Activated T-cell treated with anti-CD3 and anti-CD28 coated beads, Interleukin-2, amount 50 U/mL, for 24 hours (primary cell): ENCODE measurements at regions not wholly inside any gene's neighbourhood (a gene's known extent, or its start where the extent isn't known, plus 50 kb on each side); places are given as distances from the start of the nearest gene placed in this dataset.

Source experiments
- DNase-seq: peaks from one replicate; pipeline ENCODE4 v3.0.0-alpha.2; 2020
- H3K27ac Mint-ChIP-seq: 2 replicates; pipeline ENCODE4 v1.8.0; 2020; ENCODE audit warnings: mild to moderate bottlenecking, mixed read lengths
- H3K27me3 Mint-ChIP-seq: 2 replicates; pipeline ENCODE4 v1.8.0; 2020; ENCODE audit warnings: mixed read lengths
- H3K36me3 Mint-ChIP-seq: 2 replicates; pipeline ENCODE4 v1.8.0; 2020; ENCODE audit warnings: low read depth, mixed read lengths
- H3K4me1 Mint-ChIP-seq: 2 replicates; pipeline ENCODE4 v1.8.0; 2020; ENCODE audit warnings: low read depth, mixed read lengths
- H3K4me3 Mint-ChIP-seq: 2 replicates; pipeline ENCODE4 v1.8.0; 2020; ENCODE audit warnings: mild to moderate bottlenecking, moderate library complexity, mixed read lengths
- H3K9me3 Mint-ChIP-seq: 2 replicates; pipeline ENCODE4 v1.8.0; 2020; ENCODE audit warnings: mixed read lengths

DNA sequence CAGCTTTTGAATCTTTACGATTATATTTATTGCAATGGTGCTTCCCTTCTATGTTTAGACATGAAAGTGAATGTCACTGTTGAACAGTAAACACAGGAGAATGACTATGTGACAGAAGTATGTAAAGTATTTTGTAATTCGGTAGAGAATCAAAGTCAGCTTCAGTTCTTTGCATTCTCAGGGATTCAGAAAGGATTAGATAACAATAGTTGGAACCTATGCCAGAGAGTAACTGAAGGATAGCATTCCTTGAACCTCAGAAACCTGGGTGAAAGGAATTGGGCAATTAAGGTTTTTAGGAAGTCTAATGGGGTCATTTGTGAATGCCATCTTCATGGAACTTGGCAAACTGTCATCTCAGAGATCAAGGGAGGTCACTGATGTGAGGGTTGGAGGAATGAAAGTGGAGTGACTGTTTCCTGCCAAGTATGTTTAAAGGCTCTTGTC, 305.3 kb upstream of the DDHD1 start:
- no peak for DNase-seq
- no peak overlapping the region for H3K4me3 Mint-ChIP-seq
- no peak overlapping the region for H3K27ac Mint-ChIP-seq
- H3K27me3 Mint-ChIP-seq: no peaks in the 10 kb centered on the region
- no peaks in the 10 kb centered on the region for H3K36me3 Mint-ChIP-seq
- no peaks in the 10 kb centered on the region for H3K9me3 Mint-ChIP-seq
- H3K4me1 Mint-ChIP-seq: no peaks in the 10 kb centered on the region

DNA sequence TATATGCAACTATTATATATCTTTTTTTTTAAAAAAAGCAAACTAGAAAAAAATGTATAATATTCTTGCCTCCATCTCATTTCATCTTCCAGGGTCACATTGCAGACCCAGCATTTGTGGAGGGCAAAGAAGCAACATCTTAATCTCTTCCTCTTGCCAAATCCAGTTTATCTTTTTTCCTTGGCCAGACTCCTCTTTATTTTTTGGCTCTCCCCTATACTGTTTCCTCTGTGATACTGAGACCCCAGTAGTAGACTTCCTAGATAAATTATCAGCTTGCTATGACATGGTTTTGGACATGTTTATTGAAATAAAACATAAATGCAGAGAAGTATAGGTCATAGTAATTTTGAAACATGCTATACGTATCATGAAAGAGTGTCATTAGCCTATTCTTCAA, 303.8 kb upstream of the DDHD1 start:
- Mint-ChIP-seq H3K27me3 (no peaks in the 10 kb centered on the region), H3K4me1 (no peaks in the 10 kb centered on the region), H3K9me3 (no peaks in the 10 kb centered on the region), H3K27ac (no peak overlapping the region), H3K4me3 (no peak overlapping the region), H3K36me3 (no peaks in the 10 kb centered on the region)
- no peak for DNase-seq

DNA sequence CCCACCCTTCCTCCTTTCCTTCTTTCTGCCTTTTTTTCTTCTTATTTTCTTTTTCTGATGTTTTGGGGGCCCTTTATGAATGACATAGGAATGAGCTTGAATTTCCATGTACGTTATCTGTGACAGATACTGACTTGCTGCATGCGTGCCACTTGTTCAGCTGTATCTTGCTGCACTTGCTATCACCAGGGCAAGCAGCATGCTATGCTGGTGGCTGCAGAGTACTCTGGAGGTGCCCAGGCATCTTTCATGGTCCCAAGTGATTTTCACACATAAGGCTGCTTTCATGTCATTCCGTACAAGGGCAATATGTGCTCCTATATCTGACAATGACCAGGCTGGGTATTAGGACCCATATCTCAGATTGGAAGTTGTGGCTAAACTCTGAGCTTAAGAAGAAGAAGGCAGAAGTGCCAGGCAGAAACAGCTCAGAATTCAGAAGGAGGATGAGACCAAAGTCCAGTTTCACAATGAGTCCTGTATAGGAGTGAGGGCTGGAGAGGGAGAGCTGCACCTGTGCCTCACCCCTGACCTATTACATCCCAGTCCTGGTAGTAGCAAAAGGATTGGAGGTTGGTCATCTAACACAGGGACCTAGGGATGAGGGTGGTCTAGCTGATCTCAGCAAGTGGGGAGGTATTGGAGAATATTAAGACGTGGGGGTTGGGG, 299.0 kb upstream of the DDHD1 start:
- DNase-seq: no peak
- Mint-ChIP-seq H3K27me3 (no peaks in the 10 kb centered on the region), H3K36me3 (no peaks in the 10 kb centered on the region), H3K4me3 (no peak overlapping the region), H3K9me3 (no peaks in the 10 kb centered on the region), H3K4me1 (no peaks in the 10 kb centered on the region), H3K27ac (no peak overlapping the region)

DNA sequence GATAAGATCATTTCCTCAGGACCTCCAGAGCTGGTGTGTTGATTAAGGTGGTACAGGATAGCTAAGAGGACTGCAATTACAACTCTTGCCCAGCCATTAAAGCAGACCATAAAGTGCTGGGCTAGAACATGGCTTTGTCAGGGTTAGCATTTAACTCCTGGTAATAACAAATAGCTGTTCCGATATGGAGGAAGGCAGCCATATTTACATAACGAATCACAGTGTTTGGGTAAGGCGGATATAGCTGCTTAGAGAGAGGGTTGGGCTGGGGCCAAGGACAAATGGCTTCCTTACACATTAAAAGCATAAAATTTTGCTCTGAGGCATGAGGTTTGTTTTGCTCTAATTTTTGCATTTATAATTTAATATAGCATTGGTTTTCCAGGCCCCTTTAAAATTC, 297.7 kb upstream of the DDHD1 start:
- Mint-ChIP-seq H3K27ac (no peak overlapping the region), H3K4me3 (no peak overlapping the region), H3K4me1 (no peaks in the 10 kb centered on the region), H3K36me3 (no peaks in the 10 kb centered on the region), H3K27me3 (no peaks in the 10 kb centered on the region), H3K9me3 (no peaks in the 10 kb centered on the region)
- no peak for DNase-seq

DNA sequence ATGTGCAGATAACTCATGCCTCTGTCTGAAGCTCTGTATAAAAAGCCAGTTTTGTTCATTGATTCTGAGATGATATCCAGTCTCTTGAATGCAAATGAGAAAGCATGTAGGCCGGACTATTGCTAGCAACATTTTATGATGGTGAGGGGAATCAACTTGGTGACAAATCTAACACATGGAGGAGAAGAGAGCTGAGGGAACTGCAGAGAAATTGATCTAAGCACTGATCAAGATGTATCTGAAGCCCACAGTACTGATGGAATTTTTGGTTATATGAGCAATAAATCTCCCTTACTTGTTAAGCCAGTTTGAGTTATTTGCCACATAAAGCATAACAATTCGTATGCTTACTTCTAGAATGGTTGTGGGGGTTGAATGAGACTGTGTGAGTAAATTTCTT, 295.6 kb upstream of the DDHD1 start:
- H3K36me3 Mint-ChIP-seq: no peaks in the 10 kb centered on the region
- H3K4me3 Mint-ChIP-seq: no peak overlapping the region

DNA sequence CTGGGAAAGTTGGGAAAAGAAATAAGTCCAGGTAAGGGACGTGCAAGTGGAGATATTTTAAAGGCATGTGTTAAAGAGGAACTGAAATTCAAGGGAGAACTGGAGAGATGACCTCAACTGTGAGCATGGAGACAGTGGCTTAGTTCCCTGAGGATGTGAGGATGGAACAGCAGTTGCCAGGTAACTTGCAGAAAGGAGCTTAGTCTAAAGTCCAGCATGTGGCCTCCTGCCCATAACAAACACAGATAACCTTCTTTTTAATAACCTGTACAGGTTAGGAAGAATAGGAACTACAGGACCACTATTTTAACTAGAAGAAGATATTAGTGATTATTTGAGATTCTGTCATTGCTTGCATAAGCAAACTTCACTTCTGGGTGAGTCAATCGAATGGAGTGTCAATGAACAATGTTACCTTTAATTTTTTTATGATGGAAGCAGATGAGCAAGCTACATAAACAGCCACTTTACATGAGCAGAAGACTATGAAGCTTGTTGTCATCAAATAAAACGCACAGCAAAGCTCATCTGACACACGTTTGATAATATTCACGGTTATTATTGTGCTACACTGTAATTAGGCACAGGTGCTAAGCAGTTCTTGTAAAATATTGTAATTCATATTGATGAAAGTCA, 291.7 kb upstream of the DDHD1 start:
- H3K4me3 Mint-ChIP-seq: no peak overlapping the region
- no peak overlapping the region for H3K27ac Mint-ChIP-seq
- no peaks in the 10 kb centered on the region for H3K27me3 Mint-ChIP-seq
- no peak for DNase-seq
- H3K36me3 Mint-ChIP-seq: no peaks in the 10 kb centered on the region
- no peaks in the 10 kb centered on the region for H3K4me1 Mint-ChIP-seq
- no peaks in the 10 kb centered on the region for H3K9me3 Mint-ChIP-seq

More for the DNA sequence above, 295.6 kb upstream of the DDHD1 start:
- H3K9me3 Mint-ChIP-seq: no peaks in the 10 kb centered on the region
- no peaks in the 10 kb centered on the region for H3K27me3 Mint-ChIP-seq
- H3K27ac Mint-ChIP-seq: no peak overlapping the region
- DNase-seq: no peak
- H3K4me1 Mint-ChIP-seq: no peaks in the 10 kb centered on the region

DNA sequence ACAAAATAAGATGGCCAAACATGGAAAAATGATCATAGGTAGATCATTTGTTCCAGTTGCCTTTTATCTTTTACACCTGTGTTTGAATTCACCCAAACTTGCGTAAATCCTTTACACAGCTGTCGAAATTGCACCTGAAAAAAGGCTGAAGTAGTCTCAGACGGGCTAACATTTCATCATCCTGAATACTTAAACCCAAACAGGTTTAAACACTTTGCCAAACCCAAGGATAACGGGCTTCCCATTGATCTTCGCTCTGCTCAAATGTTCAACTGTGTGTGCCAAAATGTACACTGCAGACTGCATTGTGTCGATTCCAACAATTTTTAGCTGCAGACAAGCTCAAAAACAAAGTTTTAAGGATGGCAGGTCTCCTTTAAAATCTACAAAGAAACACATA, 288.7 kb upstream of the DDHD1 start:
- no peak overlapping the region for H3K4me3 Mint-ChIP-seq
- H3K27ac Mint-ChIP-seq: no peak overlapping the region
- H3K9me3 Mint-ChIP-seq: peaks cover 6% of the 10 kb centered on the region
- H3K27me3 Mint-ChIP-seq: no peaks in the 10 kb centered on the region
- H3K36me3 Mint-ChIP-seq: no peaks in the 10 kb centered on the region
- no peaks in the 10 kb centered on the region for H3K4me1 Mint-ChIP-seq
- no peak for DNase-seq

DNA sequence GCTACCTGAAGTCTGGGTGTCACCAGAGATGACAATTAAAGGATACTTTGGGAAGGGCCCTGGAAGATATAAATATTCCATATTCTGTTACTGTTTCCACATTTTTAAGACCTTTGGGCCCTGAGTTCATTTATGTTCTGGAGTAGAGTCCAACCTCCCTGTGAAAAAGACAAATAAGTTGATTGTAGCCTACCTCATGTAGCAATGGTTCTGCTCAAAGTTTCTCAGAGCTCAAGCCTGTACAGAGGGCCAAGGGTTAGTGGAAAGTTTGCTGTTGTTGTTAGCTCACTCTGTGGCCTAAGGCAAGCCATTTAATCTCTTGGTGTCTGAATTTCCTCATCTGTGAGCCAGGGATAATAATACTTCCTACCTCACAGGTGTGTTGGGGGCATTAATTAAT, 284.7 kb upstream of the DDHD1 start:
- Mint-ChIP-seq H3K9me3 (peaks cover 7% of the 10 kb centered on the region), H3K27me3 (no peaks in the 10 kb centered on the region), H3K4me3 (no peak overlapping the region), H3K4me1 (no peaks in the 10 kb centered on the region), H3K27ac (no peak overlapping the region), H3K36me3 (no peaks in the 10 kb centered on the region)
- no peak for DNase-seq

DNA sequence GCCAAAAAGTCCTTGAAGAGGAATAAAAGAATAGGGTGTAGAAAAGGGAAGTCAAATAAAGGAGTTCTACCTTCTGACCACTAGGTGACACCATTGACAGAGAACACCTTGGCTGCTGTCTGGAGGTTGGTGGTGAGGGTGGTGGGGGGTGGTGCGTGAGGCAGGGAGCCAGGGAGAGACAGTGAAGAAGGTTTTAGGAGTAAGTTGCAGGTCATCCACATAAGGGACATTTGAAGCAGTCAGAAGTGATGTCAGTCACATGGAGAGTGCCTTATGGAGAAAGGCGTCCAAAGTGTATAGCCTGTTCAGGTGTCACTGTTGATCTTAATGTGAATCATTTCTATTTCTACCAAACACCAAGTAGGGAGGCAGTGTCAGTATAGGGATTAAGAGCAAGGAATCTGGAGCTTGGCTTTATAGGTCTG, 279.3 kb upstream of the DDHD1 start:
- no peak overlapping the region for H3K4me3 Mint-ChIP-seq
- H3K27ac Mint-ChIP-seq: no peak overlapping the region
- H3K36me3 Mint-ChIP-seq: no peaks in the 10 kb centered on the region
- H3K9me3 Mint-ChIP-seq: peaks cover 8% of the 10 kb centered on the region
- DNase-seq: no peak
- no peaks in the 10 kb centered on the region for H3K4me1 Mint-ChIP-seq
- H3K27me3 Mint-ChIP-seq: no peaks in the 10 kb centered on the region

DNA sequence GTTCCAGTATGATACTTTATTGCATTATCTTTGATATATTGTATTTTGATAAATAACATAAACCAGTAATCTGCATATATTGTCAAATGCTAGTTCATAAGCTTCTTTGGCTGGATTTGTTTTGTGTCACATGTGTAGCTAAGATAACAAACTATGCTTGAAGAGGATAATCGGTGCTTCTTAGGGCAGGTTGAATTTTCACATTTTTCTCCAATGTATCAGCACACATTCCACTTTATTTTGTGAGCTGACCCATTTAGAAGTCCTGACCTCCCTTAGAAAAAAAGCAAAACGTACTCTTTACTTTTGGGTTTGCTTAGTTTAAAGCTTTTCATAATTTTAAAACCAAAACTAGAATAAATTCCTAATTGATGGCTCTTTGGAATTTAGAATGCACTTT, 277.7 kb upstream of the DDHD1 start:
- Mint-ChIP-seq H3K4me3 (no peak overlapping the region), H3K36me3 (no peaks in the 10 kb centered on the region), H3K27me3 (no peaks in the 10 kb centered on the region), H3K9me3 (peaks cover 13% of the 10 kb centered on the region), H3K4me1 (no peaks in the 10 kb centered on the region), H3K27ac (no peak overlapping the region)
- DNase-seq: no peak

DNA sequence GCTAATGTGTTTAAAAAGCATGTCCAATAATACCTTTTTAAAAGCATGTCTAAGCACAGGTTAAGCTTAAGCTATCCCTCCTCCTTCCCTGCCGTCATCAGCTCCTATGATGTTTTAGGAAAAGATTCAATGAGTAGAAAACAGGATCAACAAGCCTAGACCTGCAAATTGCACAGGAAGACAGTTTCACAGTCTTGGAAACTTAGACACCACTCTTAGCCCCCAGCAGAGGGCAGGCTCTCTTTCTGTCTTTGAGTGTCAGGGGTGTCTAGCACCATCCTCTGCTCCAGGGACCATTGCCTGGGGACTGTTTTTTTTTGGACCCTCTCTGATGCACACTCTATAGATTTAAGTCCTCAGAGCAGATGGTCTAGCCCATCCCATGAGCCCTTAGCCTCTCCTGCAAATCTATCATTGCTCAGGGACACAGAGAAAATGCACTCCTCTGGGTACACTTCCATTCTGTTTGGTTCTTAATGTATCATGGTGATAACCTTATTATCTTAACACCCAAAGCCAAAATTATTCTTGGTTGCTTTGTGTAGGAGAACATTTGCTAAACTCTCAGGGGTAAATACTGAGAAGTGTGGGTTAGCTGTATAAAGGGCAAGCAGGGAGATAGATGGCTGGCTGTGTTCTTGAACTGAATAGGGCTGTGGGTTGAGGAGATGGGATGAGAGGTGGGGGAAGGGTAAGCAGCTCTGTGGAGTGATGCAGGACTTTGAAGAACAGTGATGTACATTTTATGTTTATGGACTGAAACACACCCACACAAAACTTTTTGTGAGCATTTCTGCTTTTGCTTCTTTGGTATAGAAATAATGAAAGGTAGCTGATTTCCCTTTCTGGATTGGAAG, 259.9 kb upstream of the DDHD1 start:
- no peaks in the 10 kb centered on the region for H3K4me1 Mint-ChIP-seq
- H3K27me3 Mint-ChIP-seq: no peaks in the 10 kb centered on the region
- H3K36me3 Mint-ChIP-seq: no peaks in the 10 kb centered on the region
- no peak overlapping the region for H3K27ac Mint-ChIP-seq
- no peak for DNase-seq
- peaks cover 11% of the 10 kb centered on the region for H3K9me3 Mint-ChIP-seq
- H3K4me3 Mint-ChIP-seq: no peak overlapping the region

DNA sequence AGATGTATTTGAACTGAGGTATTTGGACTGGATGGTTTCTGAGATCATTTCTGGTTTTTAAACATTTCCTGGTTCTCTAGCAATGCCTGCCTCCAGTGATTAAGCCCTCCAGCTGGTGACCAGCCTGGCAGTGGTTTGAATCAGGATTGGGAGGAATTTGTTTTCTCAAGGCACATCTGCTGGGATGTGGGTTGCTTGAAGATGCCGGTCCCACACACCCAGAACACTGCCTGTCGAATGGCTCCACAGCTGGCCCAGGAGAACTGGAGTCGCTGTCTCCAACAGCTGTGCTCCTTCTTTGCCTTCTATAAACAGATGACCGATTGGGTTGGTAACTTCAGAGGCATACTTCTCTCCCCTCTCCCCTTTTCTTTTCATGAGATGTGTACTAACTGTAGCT, 258.0 kb upstream of the DDHD1 start:
- DNase-seq: no peak
- Mint-ChIP-seq H3K27me3 (no peaks in the 10 kb centered on the region), H3K27ac (no peak overlapping the region), H3K4me3 (no peak overlapping the region), H3K4me1 (no peaks in the 10 kb centered on the region), H3K36me3 (no peaks in the 10 kb centered on the region), H3K9me3 (no peaks in the 10 kb centered on the region)

DNA sequence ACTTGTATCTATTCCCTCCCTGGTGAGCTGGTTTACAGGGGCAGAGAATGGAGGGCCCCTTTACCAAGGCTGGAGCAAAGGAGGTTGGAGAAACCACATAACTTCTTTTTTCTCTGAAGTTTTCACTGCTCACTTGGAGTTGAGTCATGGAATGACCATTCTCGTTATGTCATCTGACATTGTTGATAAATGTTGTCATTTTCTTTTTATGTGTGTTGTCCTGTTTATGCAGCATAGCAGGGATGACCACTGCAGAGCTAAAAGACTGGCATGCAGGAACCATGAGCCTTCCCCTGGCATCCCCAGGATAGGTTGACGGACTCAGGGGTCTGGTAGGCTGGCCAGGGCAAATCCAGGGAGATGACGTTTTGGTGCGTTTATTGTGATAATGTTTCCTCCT, 256.8 kb upstream of the DDHD1 start:
- Mint-ChIP-seq H3K27me3 (no peaks in the 10 kb centered on the region), H3K9me3 (no peaks in the 10 kb centered on the region), H3K4me1 (no peaks in the 10 kb centered on the region), H3K4me3 (no peak overlapping the region), H3K36me3 (no peaks in the 10 kb centered on the region), H3K27ac (no peak overlapping the region)
- DNase-seq: no peak

DNA sequence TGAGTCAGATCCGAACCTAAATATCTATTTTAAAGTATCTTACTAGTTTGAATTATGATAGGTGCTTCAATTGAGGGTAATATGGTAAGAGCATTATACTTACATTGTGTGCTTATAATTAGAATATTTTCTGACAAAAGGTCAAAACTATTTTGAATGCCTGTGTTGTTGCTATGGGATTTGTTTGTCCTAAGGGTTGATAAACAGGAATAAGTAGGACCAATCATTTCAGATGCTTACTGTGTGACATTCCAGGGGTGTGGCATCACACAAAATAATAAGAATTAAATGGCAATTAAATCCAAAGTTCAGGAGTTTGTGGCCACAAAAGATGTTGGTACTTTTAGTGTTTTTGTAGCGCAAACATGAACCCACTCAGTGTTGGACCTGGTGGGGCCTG, 256.2 kb upstream of the DDHD1 start:
- Mint-ChIP-seq H3K4me1 (no peaks in the 10 kb centered on the region), H3K27ac (no peak overlapping the region), H3K36me3 (no peaks in the 10 kb centered on the region), H3K27me3 (no peaks in the 10 kb centered on the region), H3K9me3 (no peaks in the 10 kb centered on the region), H3K4me3 (no peak overlapping the region)
- no peak for DNase-seq
